Neural crest cell (in vitro differentiated cells): ENCODE measurements at regions not wholly inside any gene's neighbourhood (a gene's known extent, or its start where the extent isn't known, plus 50 kb on each side); places are given as distances from the start of the nearest gene placed in this dataset.

Experiments used
- DNase-seq: peaks from one replicate; pipeline ENCODE4 v3.0.0; 2021; ENCODE audit warnings: low read depth, mixed read lengths, low spot score
- H3K27ac Mint-ChIP-seq: one replicate; pipeline ENCODE4 v1.8.0; 2021; ENCODE audit warnings: mild to moderate bottlenecking, mixed read lengths; ENCODE audit not compliant: unreplicated experiment
- H3K27me3 Mint-ChIP-seq: 2 replicates; pipeline ENCODE4 v1.8.0; 2021; ENCODE audit warnings: low read depth, mild to moderate bottlenecking, mixed read lengths
- H3K36me3 Mint-ChIP-seq: 2 replicates; pipeline ENCODE4 v1.8.0; 2021; ENCODE audit warnings: low read depth, mild to moderate bottlenecking, mixed read lengths
- H3K4me1 Mint-ChIP-seq: 2 replicates; pipeline ENCODE4 v1.8.0; 2021; ENCODE audit warnings: mixed read lengths
- H3K4me3 Mint-ChIP-seq: one replicate; pipeline ENCODE4 v1.8.0; 2021; ENCODE audit warnings: mild to moderate bottlenecking, mixed read lengths
- H3K9me3 Mint-ChIP-seq: 2 replicates; pipeline ENCODE4 v1.8.0; 2021; ENCODE audit warnings: mixed read lengths
- TF ChIP-seq, protein P1 (sequence below): fragments of 200-600 bp; sonication (generic); conservative IDR thresholded peaks from 2 replicates; pipeline ENCODE4 v1.5.0; 2021; ENCODE audit warnings: antibody characterized with exemption, mild to moderate bottlenecking

DNA sequence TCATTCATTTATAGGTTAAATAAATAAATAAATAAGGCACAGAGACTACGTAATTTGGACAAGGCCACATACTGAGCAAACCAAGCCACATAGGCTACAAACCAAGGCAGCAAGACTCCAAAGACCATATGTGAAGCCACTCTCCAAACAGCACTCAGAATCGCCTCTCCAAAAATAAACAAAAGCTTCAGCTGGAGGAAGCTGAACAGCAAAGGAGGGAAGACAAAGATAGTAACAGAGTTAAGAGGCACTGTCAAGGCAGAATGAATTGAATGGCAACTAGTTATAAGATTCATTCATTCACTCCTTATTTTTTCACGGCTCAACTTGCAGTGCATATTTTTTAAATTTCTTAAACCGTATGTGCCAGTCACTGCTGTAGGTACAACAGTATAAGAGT lies 200.5 kb upstream of the GRIP1 start:
- peaks cover 26% of the 10 kb centered on the region for H3K4me1 Mint-ChIP-seq

DNA sequence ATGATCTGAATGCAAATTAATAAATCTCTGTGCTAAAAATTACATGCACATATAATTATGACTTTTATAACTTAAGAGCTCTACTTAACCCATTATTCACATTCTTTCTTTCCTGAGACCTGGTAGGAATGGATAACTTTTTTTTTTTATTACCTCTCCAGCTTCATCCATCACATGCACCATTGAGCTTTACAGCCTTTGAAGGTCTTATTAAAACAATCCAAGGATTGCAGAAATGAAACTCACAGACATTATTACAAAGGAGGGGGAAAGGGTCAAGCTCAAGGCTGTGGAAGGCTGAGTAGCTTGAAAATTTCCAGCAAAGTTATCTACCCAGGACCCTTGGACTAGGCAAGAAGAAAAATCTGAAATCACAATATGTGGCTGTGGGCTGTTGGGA lies 202.5 kb upstream of the GRIP1 start:
- no peak overlapping the region for H3K4me3 Mint-ChIP-seq
- no peaks in the 10 kb centered on the region for H3K9me3 Mint-ChIP-seq
- TF ChIP-seq, protein P1, sequence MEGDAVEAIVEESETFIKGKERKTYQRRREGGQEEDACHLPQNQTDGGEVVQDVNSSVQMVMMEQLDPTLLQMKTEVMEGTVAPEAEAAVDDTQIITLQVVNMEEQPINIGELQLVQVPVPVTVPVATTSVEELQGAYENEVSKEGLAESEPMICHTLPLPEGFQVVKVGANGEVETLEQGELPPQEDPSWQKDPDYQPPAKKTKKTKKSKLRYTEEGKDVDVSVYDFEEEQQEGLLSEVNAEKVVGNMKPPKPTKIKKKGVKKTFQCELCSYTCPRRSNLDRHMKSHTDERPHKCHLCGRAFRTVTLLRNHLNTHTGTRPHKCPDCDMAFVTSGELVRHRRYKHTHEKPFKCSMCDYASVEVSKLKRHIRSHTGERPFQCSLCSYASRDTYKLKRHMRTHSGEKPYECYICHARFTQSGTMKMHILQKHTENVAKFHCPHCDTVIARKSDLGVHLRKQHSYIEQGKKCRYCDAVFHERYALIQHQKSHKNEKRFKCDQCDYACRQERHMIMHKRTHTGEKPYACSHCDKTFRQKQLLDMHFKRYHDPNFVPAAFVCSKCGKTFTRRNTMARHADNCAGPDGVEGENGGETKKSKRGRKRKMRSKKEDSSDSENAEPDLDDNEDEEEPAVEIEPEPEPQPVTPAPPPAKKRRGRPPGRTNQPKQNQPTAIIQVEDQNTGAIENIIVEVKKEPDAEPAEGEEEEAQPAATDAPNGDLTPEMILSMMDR = no peak
- no peak overlapping the region for H3K27ac Mint-ChIP-seq
- H3K36me3 Mint-ChIP-seq = no peaks in the 10 kb centered on the region
- no peaks in the 10 kb centered on the region for H3K27me3 Mint-ChIP-seq
- no peak for DNase-seq
- H3K4me1 Mint-ChIP-seq = peaks cover 26% of the 10 kb centered on the region

More for the DNA sequence above, 200.5 kb upstream of the GRIP1 start:
- TF ChIP-seq, protein P1 = no peak
- Mint-ChIP-seq H3K27me3 (no peaks in the 10 kb centered on the region), H3K4me3 (no peak overlapping the region), H3K27ac (no peak overlapping the region), H3K9me3 (no peaks in the 10 kb centered on the region), H3K36me3 (no peaks in the 10 kb centered on the region)
- DNase-seq = no peak

DNA sequence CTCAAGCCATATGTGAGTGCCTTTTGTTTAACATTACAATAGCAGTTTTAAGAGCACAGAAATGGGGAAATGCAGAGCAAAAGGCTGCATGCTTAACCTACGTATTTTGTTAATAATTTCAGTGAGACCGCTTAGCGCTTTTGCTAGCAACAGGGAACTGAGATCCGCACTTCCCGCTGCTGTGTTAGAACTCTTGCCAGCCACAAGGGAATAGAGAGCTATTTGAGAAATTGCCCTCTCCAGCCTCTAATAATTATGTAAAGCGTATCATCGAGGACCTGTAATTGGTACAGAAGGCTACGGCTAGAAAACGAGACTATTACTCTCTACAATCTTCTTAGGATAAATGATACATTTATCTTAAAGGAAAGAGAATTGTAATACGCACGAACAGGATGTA lies 205.2 kb upstream of the GRIP1 start:
- Mint-ChIP-seq H3K4me1 (peaks cover 15% of the 10 kb centered on the region), H3K36me3 (no peaks in the 10 kb centered on the region), H3K27ac (no peak overlapping the region), H3K9me3 (no peaks in the 10 kb centered on the region), H3K27me3 (no peaks in the 10 kb centered on the region), H3K4me3 (no peak overlapping the region)
- no peak for DNase-seq
- TF ChIP-seq, protein P1 = no peak

DNA sequence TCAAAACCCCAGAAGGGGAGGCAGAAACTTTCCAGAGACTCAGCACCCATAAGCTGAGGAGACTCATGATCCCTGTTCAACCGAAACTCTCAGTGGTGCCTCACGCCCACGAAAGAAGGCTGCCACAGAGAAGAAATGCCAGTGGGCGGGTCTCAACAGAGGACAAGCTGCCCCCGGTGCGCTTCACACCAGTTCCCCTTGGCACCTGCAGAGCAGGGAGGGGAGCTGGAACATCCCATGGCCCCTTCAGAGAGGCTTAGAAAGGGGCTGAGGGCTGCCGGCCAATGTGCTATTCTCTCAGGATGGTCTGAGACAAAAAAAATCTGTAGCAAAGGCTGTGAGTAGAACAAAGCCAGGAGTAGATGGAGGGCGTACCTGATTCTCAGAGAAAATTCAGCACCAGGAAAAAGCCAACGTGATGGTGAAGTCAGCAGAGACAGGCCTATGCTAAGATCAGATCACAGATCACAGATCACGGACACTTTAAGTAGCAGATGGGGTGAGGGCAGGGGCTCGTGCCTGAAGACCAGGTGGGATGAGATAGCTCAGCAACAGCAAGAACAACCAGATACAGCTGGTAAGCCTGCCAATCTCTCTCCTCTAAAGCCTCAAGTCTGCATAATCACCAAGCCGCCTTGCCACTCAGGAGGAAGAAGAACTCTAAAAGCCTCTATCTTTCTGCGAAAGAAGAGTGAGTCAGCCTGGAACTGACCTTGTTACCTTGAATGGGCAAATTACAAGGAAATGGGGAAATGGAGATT lies 206.4 kb upstream of the GRIP1 start:
- Mint-ChIP-seq H3K36me3 (no peaks in the 10 kb centered on the region), H3K27ac (peak overlapping the region; percentile 2), H3K4me1 (peaks cover 9% of the 10 kb centered on the region), H3K4me3 (no peak overlapping the region), H3K9me3 (no peaks in the 10 kb centered on the region), H3K27me3 (no peaks in the 10 kb centered on the region)
- no peak for DNase-seq
- TF ChIP-seq, protein P1 = no peak

DNA sequence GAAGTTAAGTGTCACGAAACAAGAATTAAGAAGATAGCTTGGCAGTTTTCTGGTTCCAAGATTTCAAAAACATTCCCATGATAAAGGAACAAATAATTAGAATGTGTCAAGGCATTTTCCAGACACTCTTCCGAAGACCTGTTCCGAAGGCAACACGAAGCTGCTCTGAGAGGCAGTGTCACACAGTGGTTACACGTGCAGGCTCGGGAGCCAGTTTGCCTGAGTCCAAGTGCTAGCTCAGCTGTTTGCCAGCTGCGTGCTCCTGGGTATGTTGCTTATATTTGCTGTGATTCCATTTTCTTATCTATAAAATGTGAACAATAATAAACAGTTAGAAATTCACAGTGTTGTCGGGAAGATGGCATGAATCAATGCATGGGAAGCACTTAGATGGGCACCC lies 217.9 kb upstream of the GRIP1 start:
- peaks cover 28% of the 10 kb centered on the region for H3K4me1 Mint-ChIP-seq
- TF ChIP-seq, protein P1 = no peak
- no peak for DNase-seq

More for the DNA sequence above, 217.9 kb upstream of the GRIP1 start:
- Mint-ChIP-seq H3K36me3 (no peaks in the 10 kb centered on the region), H3K27me3 (no peaks in the 10 kb centered on the region), H3K27ac (no peak overlapping the region), H3K4me3 (no peak overlapping the region), H3K9me3 (peaks cover 5% of the 10 kb centered on the region)
